D721Med (cell line): ENCODE measurements at regions not wholly inside any gene's neighbourhood (a gene's known extent, or its start where the extent isn't known, plus 50 kb on each side); places are given as distances from the start of the nearest gene placed in this dataset.
"Not testable (repeated sequence)": the region's sequence is repeated elsewhere in the genome, so short reads cannot be mapped to it uniquely, and the experiment has no call there.

Experiments used
- DNase-seq: peaks from one replicate; pipeline ENCODE4 v3.0.0; 2011; ENCODE audit warnings: low spot score; ENCODE audit not compliant: insufficient read length
- FAIRE-seq: peaks from 2 replicates; lab custom pipeline; 2011; peaks lifted over from hg19 to GRCh38; lab: Jason Lieb, UNC
- CTCF ChIP-seq: IDR thresholded peaks from 2 replicates; pipeline ENCODE4 v1.5.1; 2012; ENCODE audit warnings: mild to moderate bottlenecking, control low read depth; ENCODE audit not compliant: insufficient read depth; ENCODE audit errors: missing control alignments

- no peak for FAIRE-seq
- no peak for TF ChIP-seq CTCF
- no peak for DNase-seq
Observed at GRCh38 chr5:67647772-67648171, 451.2 kb upstream of the CD180 start.

GRCh38 chr5:67644221-67644920, 447.8 kb upstream of the CD180 start:
- DNase-seq (no peak), FAIRE-seq (no peak)

GRCh38 chr5:67643536-67643935, 446.9 kb upstream of the CD180 start:
- TF ChIP-seq CTCF = no peak
- DNase-seq (no peak), FAIRE-seq (no peak)

More at GRCh38 chr5:67644221-67644920, 447.8 kb upstream of the CD180 start:
- no peak for TF ChIP-seq CTCF

- DNase-seq (no peak), FAIRE-seq (no peak)
- no peak for TF ChIP-seq CTCF
Observed at GRCh38 chr5:67639976-67640375, 443.4 kb upstream of the CD180 start.

- FAIRE-seq = no peak
- TF ChIP-seq CTCF = no peak
- DNase-seq = no peak
Observed at GRCh38 chr5:67639313-67639712, 442.7 kb upstream of the CD180 start.

GRCh38 chr5:67636850-67637524, 440.4 kb upstream of the CD180 start:
- TF ChIP-seq CTCF = no peak
- no peak for DNase-seq
- FAIRE-seq = no peak

- DNase-seq = no peak
- TF ChIP-seq CTCF = no peak
Observed at GRCh38 chr5:67636091-67636490, 439.5 kb upstream of the CD180 start.

GRCh38 chr5:67627079-67627478, 430.5 kb upstream of the CD180 start:
- not testable (repeated sequence) for DNase-seq, FAIRE-seq

More at GRCh38 chr5:67636091-67636490, 439.5 kb upstream of the CD180 start:
- FAIRE-seq = no peak
